H9 (cell line): ENCODE measurements at regions not wholly inside any gene's neighbourhood (a gene's known extent, or its start where the extent isn't known, plus 50 kb on each side); places are given as distances from the start of the nearest gene placed in this dataset.

Experiments used
- DNase-seq: peaks from one replicate; pipeline ENCODE4 v3.0.0-alpha.2; 2017
- H2AFZ ChIP-seq: one replicate; pipeline ENCODE4 v1.6.1; 2013; ENCODE audit warnings: mild to moderate bottlenecking, low read length, control low read depth, moderate library complexity
- H2AK5ac ChIP-seq: 2 replicates; pipeline ENCODE4 v1.6.1; 2013; ENCODE audit warnings: low read length, control low read depth, mixed read lengths; ENCODE audit not compliant: insufficient read length
- H2BK120ac ChIP-seq: one replicate; pipeline ENCODE4 v1.6.1; 2013; ENCODE audit warnings: low read depth, mild to moderate bottlenecking, low read length, control low read depth, inconsistent platforms; ENCODE audit not compliant: poor library complexity, severe bottlenecking
- H2BK12ac ChIP-seq: 2 replicates; pipeline ENCODE4 v1.6.1; 2013; ENCODE audit warnings: low read length, control low read depth, mixed read lengths, low read depth; ENCODE audit not compliant: insufficient read length
- H2BK15ac ChIP-seq: 2 replicates; pipeline ENCODE4 v1.6.1; 2013; ENCODE audit warnings: low read depth, low read length, control low read depth
- H2BK20ac ChIP-seq: one replicate; pipeline ENCODE4 v1.6.1; 2013; ENCODE audit warnings: low read depth, mild to moderate bottlenecking, low read length, control low read depth, inconsistent platforms; ENCODE audit not compliant: poor library complexity, severe bottlenecking
- H2BK5ac ChIP-seq: 2 replicates; pipeline ENCODE4 v1.6.1; 2013; ENCODE audit warnings: low read length, control low read depth, mixed read lengths; ENCODE audit not compliant: insufficient read length
- H3K14ac ChIP-seq: 2 replicates; pipeline ENCODE4 v1.6.1; 2013; ENCODE audit warnings: low read length, control low read depth; ENCODE audit not compliant: insufficient read depth
- H3K18ac ChIP-seq: 2 replicates; pipeline ENCODE4 v1.6.1; 2013; ENCODE audit warnings: low read depth, mild to moderate bottlenecking, mixed read lengths, low read length, control low read depth; ENCODE audit not compliant: insufficient read length
- H3K23ac ChIP-seq: 2 replicates; pipeline ENCODE4 v1.6.1; 2013; ENCODE audit warnings: low read length, control low read depth, mixed read lengths, low read depth; ENCODE audit not compliant: insufficient read length
- H3K23me2 ChIP-seq: 2 replicates; pipeline ENCODE4 v1.6.1; 2013; ENCODE audit warnings: low read depth, mild to moderate bottlenecking, mixed read lengths, low read length, control low read depth; ENCODE audit not compliant: insufficient read length, poor library complexity, severe bottlenecking
- H3K27ac ChIP-seq: 2 replicates; pipeline ENCODE4 v1.5.1; 2013; ENCODE audit warnings: low read length, control low read depth, mixed read lengths, low read depth; ENCODE audit not compliant: insufficient read length
- H3K27me3 ChIP-seq: 2 replicates; pipeline ENCODE4 v1.6.1; 2013; ENCODE audit warnings: low read length, control low read depth, inconsistent platforms; ENCODE audit not compliant: insufficient read depth
- H3K4ac ChIP-seq: 2 replicates; pipeline ENCODE4 v1.6.1; 2013; ENCODE audit warnings: low read depth, mild to moderate bottlenecking, control low read depth, inconsistent platforms, low read length, moderate library complexity
- H3K4me1 ChIP-seq: 2 replicates; pipeline ENCODE4 v1.6.1; 2013; ENCODE audit warnings: low read length, control low read depth, inconsistent platforms; ENCODE audit not compliant: insufficient read depth
- H3K4me2 ChIP-seq: 2 replicates; pipeline ENCODE4 v1.6.1; 2013; ENCODE audit warnings: low read length, control low read depth, mixed read lengths; ENCODE audit not compliant: insufficient read length, insufficient read depth
- H3K56ac ChIP-seq: 2 replicates; pipeline ENCODE4 v1.6.1; 2013; ENCODE audit warnings: low read depth, mild to moderate bottlenecking, mixed read lengths, low read length, control low read depth; ENCODE audit not compliant: insufficient read length
- H3K79me1 ChIP-seq: 2 replicates; pipeline ENCODE4 v1.6.1; 2013; ENCODE audit warnings: low read depth, mild to moderate bottlenecking, moderate library complexity, low read length, control low read depth, inconsistent platforms; ENCODE audit not compliant: insufficient read depth, poor library complexity, severe bottlenecking
- H3K79me2 ChIP-seq: 2 replicates; pipeline ENCODE4 v1.6.1; 2013; ENCODE audit warnings: low read length, control low read depth, inconsistent platforms; ENCODE audit not compliant: insufficient read depth
- H3K9ac ChIP-seq: 2 replicates; pipeline ENCODE4 v1.6.1; 2013; ENCODE audit warnings: low read length, control low read depth, mixed read lengths; ENCODE audit not compliant: insufficient read length; ENCODE audit errors: extremely low read depth
- H3K9me3 ChIP-seq: one replicate; pipeline ENCODE4 v1.6.1; 2013; ENCODE audit warnings: low read depth, low read length, inconsistent platforms; ENCODE audit not compliant: control insufficient read depth
- H3T11ph ChIP-seq: one replicate; pipeline ENCODE4 v1.6.1; 2013; ENCODE audit warnings: mild to moderate bottlenecking, low read length, control low read depth, inconsistent platforms
- H4K20me1 ChIP-seq: one replicate; pipeline ENCODE4 v1.6.1; 2013; ENCODE audit not compliant: control insufficient read depth, insufficient read length, insufficient read depth
- H4K5ac ChIP-seq: 2 replicates; pipeline ENCODE4 v1.6.1; 2013; ENCODE audit warnings: low read depth, mild to moderate bottlenecking, mixed read lengths, low read length, control low read depth; ENCODE audit not compliant: insufficient read length
- H4K8ac ChIP-seq: replicated peaks from 2 replicates; pipeline ENCODE4 v1.6.1; 2013; ENCODE audit warnings: low read length, control low read depth, mixed read lengths, low read depth; ENCODE audit not compliant: insufficient read length
- H4K91ac ChIP-seq: 2 replicates; pipeline ENCODE4 v1.6.1; 2013; ENCODE audit warnings: low read depth, mild to moderate bottlenecking, moderate library complexity, mixed read lengths, low read length, control low read depth; ENCODE audit not compliant: insufficient read length
- H3K27ac Mint-ChIP-seq, 3 experiments: 2 replicates in 2 of 3; 3 replicates in 1 of 3; pipeline ENCODE4 v1.8.0; 2020 to 2021; ENCODE audit warnings: mixed read lengths in 3 of 3, mild to moderate bottlenecking in 1 of 3, moderate library complexity in 1 of 3
- H3K27me3 Mint-ChIP-seq: 2 replicates; pipeline ENCODE4 v1.8.0; 2021; ENCODE audit warnings: low read depth, mild to moderate bottlenecking, moderate library complexity, mixed read lengths
- H3K36me3 Mint-ChIP-seq, 3 experiments: 2 replicates in 2 of 3; 3 replicates in 1 of 3; pipeline ENCODE4 v1.8.0; 2020 to 2021; ENCODE audit warnings: low read depth in 3 of 3, mixed read lengths in 3 of 3; ENCODE audit not compliant: insufficient read depth in 1 of 3
- H3K4me1 Mint-ChIP-seq, 2 experiments: 2 replicates each; pipeline ENCODE4 v1.8.0; 2020; ENCODE audit warnings: mixed read lengths in 2 of 2
- H3K4me3 Mint-ChIP-seq, 2 experiments: 2 replicates in 1 of 2; 3 replicates in 1 of 2; pipeline ENCODE4 v1.8.0; 2020 to 2021; ENCODE audit warnings: mild to moderate bottlenecking in 2 of 2, mixed read lengths in 2 of 2, moderate library complexity in 1 of 2
- H3K9me3 Mint-ChIP-seq, 2 experiments: 2 replicates in 1 of 2; 3 replicates in 1 of 2; pipeline ENCODE4 v1.8.0; 2020; ENCODE audit warnings: mild to moderate bottlenecking in 2 of 2, mixed read lengths in 2 of 2, moderate library complexity in 1 of 2
- CTCF ChIP-seq: fragments of 200-600 bp; sonication (generic); conservative IDR thresholded peaks from 3 replicates; pipeline ENCODE4 v1.8.0; 2021; ENCODE audit warnings: antibody characterized with exemption, mild to moderate bottlenecking
- WGBS: extraction: QIAGEN DNeasy Blood & Tissue Kit; methylation state at CpG from one replicate; pipeline ENCODE4 v1.1.7; 2013; ENCODE audit warnings: missing lambda C conversion rate, low lambda C conversion rate, mixed read lengths; ENCODE audit not compliant: insufficient read length; ENCODE audit errors: extremely low coverage; 5-methylcytosine and 5-hydroxymethylcytosine counted together

- H3K4me1 ChIP-seq, result no peaks in the 10 kb centered on the region; the same call in 1 of the 2 replicates
- no peaks in the 10 kb centered on the region for H3K79me1 ChIP-seq
- no peak overlapping the region for H2BK15ac ChIP-seq
- Mint-ChIP-seq H3K4me3 (no peak overlapping the region), H3K9me3 (no peaks in the 10 kb centered on the region), H3K27ac (no peak overlapping the region), H3K36me3 (no peaks in the 10 kb centered on the region), H3K4me1 (peaks cover 32 to 35% of the 10 kb centered on the region in 2 experiments), H3K27me3 (no peaks in the 10 kb centered on the region)
- WGBS, result no CpG with 5 or more reads among the region's 1 CpG
- H2AK5ac ChIP-seq, result no peak overlapping the region
- H2BK120ac ChIP-seq, result no peak overlapping the region
- no peaks in the 10 kb centered on the region for H3K23me2 ChIP-seq
- no peak overlapping the region for H3K4ac ChIP-seq
- H2BK5ac ChIP-seq, result no peak overlapping the region
- H3K79me2 ChIP-seq, result no peaks in the 10 kb centered on the region
- no peaks in the 10 kb centered on the region for H3K9me3 ChIP-seq
- no peak for DNase-seq
- H3K27ac ChIP-seq, result no peak overlapping the region
- no peak overlapping the region for H3K9ac ChIP-seq
- H3K4me2 ChIP-seq, result no peak overlapping the region
- H3T11ph ChIP-seq, result no peak overlapping the region
- no peak overlapping the region for H4K8ac ChIP-seq
- H4K91ac ChIP-seq, result no peak overlapping the region
- H4K20me1 ChIP-seq, result no peaks in the 10 kb centered on the region
- no peak overlapping the region for H3K23ac ChIP-seq
- no peak overlapping the region for H3K56ac ChIP-seq
- no peaks in the 10 kb centered on the region for H3K27me3 ChIP-seq
- no peak overlapping the region for H3K14ac ChIP-seq
- H4K5ac ChIP-seq, result no peak overlapping the region
- no peak overlapping the region for H3K18ac ChIP-seq
- no peak overlapping the region for H2AFZ ChIP-seq
- TF ChIP-seq CTCF, result no peak
- no peak overlapping the region for H2BK12ac ChIP-seq
- H2BK20ac ChIP-seq, result no peak overlapping the region
Observed at GRCh38 chr1:81155131-81155530, 645.6 kb upstream of the ADGRL2 start.
